Left ventricle myocardium inferior (tissue), 1 donor: ENCODE measurements at regions not wholly inside any gene's neighbourhood (a gene's known extent, or its start where the extent isn't known, plus 50 kb on each side); places are given as distances from the start of the nearest gene placed in this dataset.

ENCODE experiments used
- DNase-seq: peaks from one replicate; pipeline ENCODE4 v3.0.0-alpha.2; 2020
- H3K27ac ChIP-seq: fragments of 200-600 bp; replicated peaks from 2 replicates; pipeline ENCODE4 v1.8.0; 2021
- H3K27me3 ChIP-seq: fragments of 200-600 bp; 2 replicates; pipeline ENCODE4 v1.8.0; 2021; ENCODE audit warnings: low read depth
- H3K36me3 ChIP-seq: fragments of 200-600 bp; 2 replicates; pipeline ENCODE4 v1.8.0; 2021
- H3K4me1 ChIP-seq: fragments of 200-600 bp; 2 replicates; pipeline ENCODE4 v1.8.0; 2021
- H3K4me3 ChIP-seq: fragments of 200-600 bp; 2 replicates; pipeline ENCODE4 v1.8.0; 2021; ENCODE audit warnings: mild to moderate bottlenecking, moderate library complexity
- H3K9me3 ChIP-seq: fragments of 200-600 bp; replicated peaks from 2 replicates; pipeline ENCODE4 v1.8.0; 2021
- intact Hi-C: fragments of 100-400 bp; cut with micrococcal nuclease; formaldehyde crosslinking; loops from one replicate; pipeline ENCODE4 v1.11.0; 2022
- TF ChIP-seq, protein P1 (sequence below): fragments of 200-600 bp; IDR thresholded peaks from 2 replicates; pipeline ENCODE4 v1.8.0; 2021; ENCODE audit warnings: antibody characterized with exemption, mild to moderate bottlenecking, borderline replicate concordance
- donor health status: DM: no; HTN: yes; CAD: no; lungs with severe emphysema.

DNA sequence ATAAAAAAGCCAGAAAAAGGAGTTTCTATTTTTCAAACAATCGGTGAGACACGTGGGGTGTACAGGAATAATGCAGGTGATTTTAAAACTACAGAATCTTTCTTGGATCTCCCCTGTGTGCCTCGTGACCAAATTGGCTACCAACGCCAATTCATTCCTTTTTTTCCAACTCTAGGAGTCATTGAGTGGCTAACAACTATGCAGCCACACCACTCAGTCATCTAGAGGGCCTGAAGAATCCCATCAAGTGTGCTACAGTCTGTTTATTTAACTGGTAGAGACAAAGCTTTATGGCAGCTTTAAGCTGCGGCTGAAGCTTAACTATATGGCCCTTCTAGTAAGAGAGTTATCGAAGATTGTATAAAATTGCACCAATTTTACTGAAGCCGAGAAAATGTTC, 113.1 kb upstream of the NIPBL start:
- Histone ChIP-seq H3K27me3 (peaks cover 8% of the 10 kb centered on the region), H3K4me3 (no peak overlapping the region), H3K27ac (no peak overlapping the region), H3K9me3 (peaks cover 10% of the 10 kb centered on the region), H3K36me3 (no peaks in the 10 kb centered on the region), H3K4me1 (no peaks in the 10 kb centered on the region)
- TF ChIP-seq, protein P1, sequence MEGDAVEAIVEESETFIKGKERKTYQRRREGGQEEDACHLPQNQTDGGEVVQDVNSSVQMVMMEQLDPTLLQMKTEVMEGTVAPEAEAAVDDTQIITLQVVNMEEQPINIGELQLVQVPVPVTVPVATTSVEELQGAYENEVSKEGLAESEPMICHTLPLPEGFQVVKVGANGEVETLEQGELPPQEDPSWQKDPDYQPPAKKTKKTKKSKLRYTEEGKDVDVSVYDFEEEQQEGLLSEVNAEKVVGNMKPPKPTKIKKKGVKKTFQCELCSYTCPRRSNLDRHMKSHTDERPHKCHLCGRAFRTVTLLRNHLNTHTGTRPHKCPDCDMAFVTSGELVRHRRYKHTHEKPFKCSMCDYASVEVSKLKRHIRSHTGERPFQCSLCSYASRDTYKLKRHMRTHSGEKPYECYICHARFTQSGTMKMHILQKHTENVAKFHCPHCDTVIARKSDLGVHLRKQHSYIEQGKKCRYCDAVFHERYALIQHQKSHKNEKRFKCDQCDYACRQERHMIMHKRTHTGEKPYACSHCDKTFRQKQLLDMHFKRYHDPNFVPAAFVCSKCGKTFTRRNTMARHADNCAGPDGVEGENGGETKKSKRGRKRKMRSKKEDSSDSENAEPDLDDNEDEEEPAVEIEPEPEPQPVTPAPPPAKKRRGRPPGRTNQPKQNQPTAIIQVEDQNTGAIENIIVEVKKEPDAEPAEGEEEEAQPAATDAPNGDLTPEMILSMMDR, result no peak
- no peak for DNase-seq
- intact Hi-C loops, result no loop called here

- Histone ChIP-seq H3K9me3 (peaks cover 10% of the 10 kb centered on the region), H3K36me3 (no peaks in the 10 kb centered on the region), H3K27me3 (peaks cover 8% of the 10 kb centered on the region), H3K27ac (no peak overlapping the region), H3K4me3 (no peak overlapping the region), H3K4me1 (no peaks in the 10 kb centered on the region)
- intact Hi-C loops, result no loop called here
- DNase-seq, result no peak
- TF ChIP-seq, protein P1, result no peak
Measured at GRCh38 chr5:36765876-36766275, 110.7 kb upstream of the NIPBL start.

- H3K27ac ChIP-seq, result no peak overlapping the region
- intact Hi-C loops, result no loop called here
- H3K4me1 ChIP-seq, result no peaks in the 10 kb centered on the region
- peaks cover 8% of the 10 kb centered on the region for H3K27me3 ChIP-seq
- DNase-seq, result no peak
- H3K4me3 ChIP-seq, result no peak overlapping the region
- TF ChIP-seq, protein P1, result no peak
- H3K36me3 ChIP-seq, result no peaks in the 10 kb centered on the region
- H3K9me3 ChIP-seq, result peaks cover 10% of the 10 kb centered on the region
Measured at GRCh38 chr5:36766981-36767380, 109.6 kb upstream of the NIPBL start.

GRCh38 chr5:36768450-36768849, 108.1 kb upstream of the NIPBL start:
- Histone ChIP-seq H3K4me3 (no peak overlapping the region), H3K27ac (no peak overlapping the region), H3K9me3 (peaks cover 10% of the 10 kb centered on the region), H3K27me3 (peaks cover 8% of the 10 kb centered on the region), H3K4me1 (no peaks in the 10 kb centered on the region), H3K36me3 (no peaks in the 10 kb centered on the region)
- TF ChIP-seq, protein P1, result no peak
- intact Hi-C loops, result no loop called here
- no peak for DNase-seq

GRCh38 chr5:36769129-36769770, 107.3 kb upstream of the NIPBL start:
- intact Hi-C loops, result no loop called here
- peaks cover 8% of the 10 kb centered on the region for H3K27me3 ChIP-seq
- no peak overlapping the region for H3K27ac ChIP-seq

More at GRCh38 chr5:36769129-36769770, 107.3 kb upstream of the NIPBL start:
- TF ChIP-seq, protein P1, result no peak
- Histone ChIP-seq H3K9me3 (peaks cover 10% of the 10 kb centered on the region), H3K36me3 (no peaks in the 10 kb centered on the region), H3K4me1 (no peaks in the 10 kb centered on the region), H3K4me3 (no peak overlapping the region)
- no peak for DNase-seq
